B cell (primary cell): ENCODE measurements at regions not wholly inside any gene's neighbourhood (a gene's known extent, or its start where the extent isn't known, plus 50 kb on each side); places are given as distances from the start of the nearest gene placed in this dataset.
"Not testable (repeated sequence)": the region's sequence is repeated elsewhere in the genome, so short reads cannot be mapped to it uniquely, and the experiment has no call there.

ENCODE experiments used
- ATAC-seq: fragments of 200-7000 bp; cut with Tn5 transposase; one replicate; pipeline ENCODE4 v1.10.0; 2021; ENCODE audit warnings: low read depth, mild to moderate bottlenecking, moderate number of reproducible peaks, moderate library complexity
- CTCF ChIA-PET: fragments of 350-600 bp; sonication (Branson Sonifier 250); formaldehyde crosslinking; loops from one replicate; lab custom pipeline; 2021; ENCODE audit warnings: antibody characterized with exemption, inconsistent platforms; lab: Charles Lee
- POLR2A ChIA-PET: fragments of 350-600 bp; sonication (Branson Sonifier 250); formaldehyde crosslinking; loops from one replicate; lab custom pipeline; 2021; ENCODE audit warnings: antibody characterized with exemption; lab: Charles Lee
- DNase-seq: peaks from one replicate; pipeline ENCODE4 v3.0.0; 2013
- H2AFZ ChIP-seq: 2 replicates; pipeline ENCODE4 v1.6.1; 2012; ENCODE audit warnings: mild to moderate bottlenecking, low read depth, low read length; ENCODE audit not compliant: insufficient read depth, poor library complexity, severe bottlenecking
- H3K27ac ChIP-seq, 2 donors: 1 replicate in 1 of 2; 2 replicates in 1 of 2; pipeline ENCODE4 v1.5.1; 2012 to 2013; ENCODE audit warnings: low read length in 2 of 2, mild to moderate bottlenecking in 2 of 2, moderate library complexity in 1 of 2
- H3K27me3 ChIP-seq, 4 experiments: fragments of 200-600 bp in 1 of 4; sonication (generic) in 1 of 4; replicated peaks in 1 of 4; 1 replicate in 2 of 4; 2 replicates in 2 of 4; pipeline versions ENCODE4 v1.6.1 to v1.7.0; 2013 to 2016; ENCODE audit warnings: low read length in 3 of 4, mild to moderate bottlenecking in 2 of 4, mixed read lengths in 1 of 4, moderate library complexity in 1 of 4; ENCODE audit not compliant: insufficient read depth in 4 of 4, control insufficient read depth in 3 of 4; ENCODE audit errors: control extremely low read depth in 1 of 4
- H3K36me3 ChIP-seq, 2 experiments: replicated peaks in 1 of 2; 1 replicate in 1 of 2; 2 replicates in 1 of 2; pipeline versions ENCODE4 v1.6.1 to v1.7.1; 2013; ENCODE audit warnings: low read length in 1 of 2; ENCODE audit not compliant: insufficient read depth in 2 of 2, control insufficient read depth in 1 of 2; ENCODE audit errors: control extremely low read depth in 1 of 2, extremely low read depth in 1 of 2
- H3K4me1 ChIP-seq, 2 donors: fragments of 200-600 bp in 1 of 2; sonication (generic) in 1 of 2; 1 replicate in 1 of 2; 2 replicates in 1 of 2; pipeline versions ENCODE4 v1.5.1 to v1.6.1; 2013 to 2017; ENCODE audit warnings: low read length in 2 of 2; ENCODE audit not compliant: control insufficient read depth in 2 of 2, insufficient read depth in 2 of 2
- H3K4me2 ChIP-seq: replicated peaks from 2 replicates; pipeline ENCODE3; 2012; ENCODE audit warnings: mild to moderate bottlenecking, low read depth, low read length; ENCODE audit not compliant: poor library complexity, severe bottlenecking
- H3K4me3 ChIP-seq, 5 experiments: fragments of 200-600 bp in 1 of 5; sonication (generic) in 1 of 5; 1 replicate in 3 of 5; 2 replicates in 2 of 5; pipeline versions ENCODE4 v1.5.1 to v1.7.0; 2011 to 2016; ENCODE audit warnings: low read length in 4 of 5, mild to moderate bottlenecking in 4 of 5, low read depth in 2 of 5, control low read depth in 1 of 5, moderate library complexity in 1 of 5; ENCODE audit not compliant: insufficient read depth in 1 of 5; ENCODE audit errors: control extremely low read depth in 1 of 5, extremely low read depth in 1 of 5
- H3K79me2 ChIP-seq: fragments of 200-600 bp; sonication (generic); one replicate; pipeline ENCODE4 v1.6.0; 2016; ENCODE audit warnings: low read length; ENCODE audit not compliant: control insufficient read depth, insufficient read depth
- H3K9ac ChIP-seq: fragments of 200-600 bp; sonication (generic); 2 replicates; pipeline ENCODE4 v1.6.1; 2017; ENCODE audit warnings: mild to moderate bottlenecking, low read length, moderate library complexity
- H3K9me3 ChIP-seq, 3 donors: one replicate each; pipeline versions ENCODE4 v1.6.1 to v1.7.1; 2013; ENCODE audit warnings: low read length in 2 of 3; ENCODE audit not compliant: control insufficient read depth in 2 of 3, insufficient read depth in 1 of 3; ENCODE audit errors: control extremely low read depth in 1 of 3
- H4K20me1 ChIP-seq: 2 replicates; pipeline ENCODE4 v1.6.0; 2012; ENCODE audit warnings: mild to moderate bottlenecking, low read length; ENCODE audit not compliant: insufficient read depth, control insufficient read depth, poor library complexity, severe bottlenecking
- H3K27ac Mint-ChIP-seq: one replicate; pipeline ENCODE4 v1.8.0; 2021; ENCODE audit warnings: mixed read lengths
- H3K27me3 Mint-ChIP-seq: one replicate; pipeline ENCODE4 v1.8.0; 2021; ENCODE audit warnings: mixed read lengths
- H3K4me1 Mint-ChIP-seq: one replicate; pipeline ENCODE4 v1.8.0; 2021; ENCODE audit warnings: mixed read lengths
- H3K4me3 Mint-ChIP-seq: one replicate; pipeline ENCODE4 v1.8.0; 2021; ENCODE audit warnings: mixed read lengths
- H3K9me3 Mint-ChIP-seq: one replicate; pipeline ENCODE4 v1.8.0; 2022; ENCODE audit warnings: mixed read lengths; ENCODE audit not compliant: insufficient read depth
- WGBS: methylation state at CpG from one replicate; pipeline ENCODE4 v1.1.5; 2013; ENCODE audit warnings: missing lambda C conversion rate; ENCODE audit not compliant: insufficient coverage; 5-methylcytosine and 5-hydroxymethylcytosine counted together
- intact Hi-C: fragments of 100-400 bp; cut with micrococcal nuclease; formaldehyde crosslinking; loops from one replicate; pipeline ENCODE4 v1.10.0; 2022

GRCh38 chrX:3882553-3882920, 169.1 kb upstream of the PRKX start:
- H3K27me3 Mint-ChIP-seq, DNase-seq, H3K9me3 Mint-ChIP-seq, H3K27ac ChIP-seq, H3K9me3 ChIP-seq, H3K36me3 ChIP-seq, H3K4me2 ChIP-seq, H3K9ac ChIP-seq, H4K20me1 ChIP-seq, H3K79me2 ChIP-seq, H2AFZ ChIP-seq, H3K4me3 Mint-ChIP-seq, intact Hi-C loops, H3K27me3 ChIP-seq, H3K4me1 ChIP-seq, POLR2A ChIA-PET, ATAC-seq, H3K4me1 Mint-ChIP-seq, H3K4me3 ChIP-seq, CTCF ChIA-PET, H3K27ac Mint-ChIP-seq: not testable (repeated sequence)
- WGBS: no CpG with 5 or more reads among the region's 5 CpGs

GRCh38 chrX:3881898-3882552, 168.6 kb upstream of the PRKX start:
- H3K4me1 ChIP-seq: not testable (repeated sequence)

DNA sequence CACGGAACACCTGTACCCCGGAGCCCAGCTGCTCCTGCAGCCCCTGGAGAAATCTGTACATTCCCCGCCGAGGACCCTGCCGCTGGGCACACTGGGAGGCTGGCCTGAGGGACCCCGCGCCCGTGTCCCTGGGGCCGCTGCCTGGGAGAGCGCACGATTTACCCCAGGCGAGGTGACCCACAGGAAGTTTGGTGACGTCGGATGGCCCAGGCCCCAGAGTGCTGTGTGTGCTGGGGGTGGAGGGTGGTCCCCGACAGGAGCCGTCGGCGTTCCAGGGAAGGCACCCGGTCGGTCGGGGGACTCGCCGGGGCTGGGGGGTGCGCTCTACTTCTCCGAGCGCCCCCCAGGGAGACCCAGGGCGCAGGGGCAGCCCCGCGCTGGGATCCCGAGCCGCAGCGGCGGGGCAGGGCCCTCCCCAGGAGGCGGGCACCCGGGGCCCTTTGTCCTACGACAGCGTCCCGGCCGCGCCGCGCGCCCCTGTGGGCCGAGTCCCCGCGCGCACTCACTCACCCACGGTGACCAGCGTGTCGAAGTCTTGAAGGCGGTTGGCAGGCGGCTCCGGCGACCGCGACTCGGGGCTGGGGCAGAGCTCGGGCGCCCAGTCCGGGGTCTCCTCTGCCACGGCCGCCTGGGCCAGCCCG, 167.9 kb upstream of the PRKX start:
- H3K79me2 ChIP-seq, H3K36me3 ChIP-seq, H3K4me2 ChIP-seq, H3K27me3 ChIP-seq, H3K4me1 ChIP-seq, POLR2A ChIA-PET, H2AFZ ChIP-seq, ATAC-seq, intact Hi-C loops, DNase-seq, H3K9me3 Mint-ChIP-seq, H3K4me1 Mint-ChIP-seq, H3K9ac ChIP-seq, H3K27ac Mint-ChIP-seq, H3K27ac ChIP-seq, H3K27me3 Mint-ChIP-seq, H4K20me1 ChIP-seq, H3K9me3 ChIP-seq, H3K4me3 ChIP-seq, H3K4me3 Mint-ChIP-seq, CTCF ChIA-PET: not testable (repeated sequence)
- no CpG with 5 or more reads among the region's 63 CpGs for WGBS

More at GRCh38 chrX:3881898-3882552, 168.6 kb upstream of the PRKX start:
- H4K20me1 ChIP-seq, H2AFZ ChIP-seq, H3K27me3 Mint-ChIP-seq, intact Hi-C loops, H3K27ac Mint-ChIP-seq, H3K36me3 ChIP-seq, DNase-seq, CTCF ChIA-PET, H3K9me3 ChIP-seq, H3K79me2 ChIP-seq, POLR2A ChIA-PET, H3K4me3 ChIP-seq, H3K27ac ChIP-seq, H3K9me3 Mint-ChIP-seq, H3K4me2 ChIP-seq, H3K4me1 Mint-ChIP-seq, H3K27me3 ChIP-seq, H3K9ac ChIP-seq, H3K4me3 Mint-ChIP-seq: not testable (repeated sequence)
- WGBS: no CpG with 5 or more reads among the region's 91 CpGs
- ATAC-seq: peak; percentile 96

DNA sequence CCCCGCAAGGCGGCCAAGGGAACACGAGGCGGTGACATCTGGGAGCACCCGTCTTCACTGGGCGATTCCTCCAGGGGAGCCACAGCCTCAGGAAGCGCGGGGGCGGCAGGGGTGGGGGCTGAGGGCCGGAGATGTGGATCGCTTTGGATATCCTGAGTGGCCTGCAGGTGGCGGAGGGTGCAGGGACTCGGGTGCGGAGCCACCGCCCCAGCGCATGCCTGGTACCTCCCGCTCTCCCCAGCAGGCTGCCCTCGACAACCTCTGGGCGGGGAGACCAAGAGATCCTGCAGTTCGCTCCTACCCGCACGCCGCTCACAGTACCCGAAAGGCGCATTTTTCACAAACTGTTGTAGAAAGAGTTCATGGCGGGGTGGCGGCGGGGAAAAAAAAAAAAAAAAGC, 162.9 kb upstream of the PRKX start:
- H3K4me1 Mint-ChIP-seq, H3K4me2 ChIP-seq, H3K27me3 Mint-ChIP-seq, H3K27ac ChIP-seq, POLR2A ChIA-PET, H3K27ac Mint-ChIP-seq, H4K20me1 ChIP-seq, H3K9me3 ChIP-seq, H3K4me3 Mint-ChIP-seq, CTCF ChIA-PET, intact Hi-C loops, H3K9ac ChIP-seq, H3K4me1 ChIP-seq, H3K9me3 Mint-ChIP-seq, H3K36me3 ChIP-seq, H3K27me3 ChIP-seq, ATAC-seq, DNase-seq, H2AFZ ChIP-seq, H3K79me2 ChIP-seq, H3K4me3 ChIP-seq: not testable (repeated sequence)
- WGBS: no CpG with 5 or more reads among the region's 28 CpGs
